SK-MEL-5 (cell line): ENCODE measurements at regions not wholly inside any gene's neighbourhood (a gene's known extent, or its start where the extent isn't known, plus 50 kb on each side); places are given as distances from the start of the nearest gene placed in this dataset.

Source experiments
- DNase-seq: peaks from one replicate; pipeline ENCODE4 v3.0.0-alpha.2; 2016; ENCODE audit warnings: low read depth, low spot score
- in situ Hi-C: cut with HindIII; loops from 2 replicates; pipeline ENCODE4 v1.10.0; 2016; ENCODE audit warnings: low sequenced_read_pairs, high pct_unique_total_duplicates, low pct_unique_long_range_greater_than_20kb

DNA sequence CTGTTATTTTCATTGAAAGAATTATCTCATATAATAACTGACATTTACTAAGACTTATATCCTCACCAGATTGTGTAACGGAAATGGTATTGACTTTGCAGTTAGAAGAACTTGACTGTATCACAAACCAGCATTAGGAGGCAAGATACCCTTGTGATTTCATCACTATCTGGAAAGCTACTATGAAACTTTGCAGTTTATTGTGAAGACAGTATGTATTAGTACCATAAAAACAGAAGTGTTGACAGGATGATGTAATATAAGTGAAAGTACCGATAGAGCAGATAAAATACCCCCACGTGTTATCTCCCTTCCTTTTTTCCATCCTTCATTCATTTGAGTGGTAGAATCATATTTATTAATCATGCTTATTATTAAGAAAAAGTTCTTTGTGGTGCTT, 365.7 kb upstream of the KLHL1 start:
- in situ Hi-C loops, result no loop called here
- no peak for DNase-seq

DNA sequence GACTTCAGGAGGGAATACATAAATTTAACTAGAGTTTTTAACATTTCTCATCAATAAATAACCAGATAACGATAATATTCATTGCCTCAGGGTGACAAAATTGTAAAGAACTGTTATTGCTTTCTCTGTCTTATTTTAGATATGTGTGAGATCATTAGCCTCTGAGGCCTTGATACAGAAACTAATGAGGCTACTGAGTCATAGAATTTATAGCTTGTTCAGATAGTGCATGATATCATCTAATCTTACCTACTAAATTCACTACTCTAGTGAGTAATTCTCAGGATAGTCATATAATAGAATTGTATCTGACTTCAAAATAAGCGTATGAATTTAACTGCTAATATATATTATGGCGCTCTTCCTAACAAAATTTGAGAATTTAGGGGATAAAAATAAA, 360.8 kb upstream of the KLHL1 start:
- no peak for DNase-seq
- in situ Hi-C loops, result no loop called here

DNA sequence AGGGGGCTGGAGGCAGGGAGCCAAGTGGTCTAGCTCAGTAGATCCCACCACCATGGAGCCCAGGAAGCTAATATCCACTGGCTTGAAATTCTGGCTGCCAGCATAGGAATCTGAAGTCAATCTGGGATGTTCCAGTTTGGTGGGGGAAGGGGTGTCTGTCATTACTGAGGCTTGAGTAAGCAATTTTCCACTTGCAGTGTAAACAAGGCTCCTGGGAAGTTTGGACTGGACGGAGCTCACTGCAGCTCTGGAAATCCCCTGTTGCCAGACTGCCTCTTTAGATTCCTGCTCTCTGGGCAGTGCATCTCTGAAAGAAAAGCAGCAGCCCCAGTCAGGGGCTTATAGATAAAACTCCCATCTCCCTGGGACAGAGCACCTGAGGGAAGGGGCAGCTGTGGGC, 349.2 kb upstream of the KLHL1 start:
- no peak for DNase-seq
- in situ Hi-C loops, result no loop called here

DNA sequence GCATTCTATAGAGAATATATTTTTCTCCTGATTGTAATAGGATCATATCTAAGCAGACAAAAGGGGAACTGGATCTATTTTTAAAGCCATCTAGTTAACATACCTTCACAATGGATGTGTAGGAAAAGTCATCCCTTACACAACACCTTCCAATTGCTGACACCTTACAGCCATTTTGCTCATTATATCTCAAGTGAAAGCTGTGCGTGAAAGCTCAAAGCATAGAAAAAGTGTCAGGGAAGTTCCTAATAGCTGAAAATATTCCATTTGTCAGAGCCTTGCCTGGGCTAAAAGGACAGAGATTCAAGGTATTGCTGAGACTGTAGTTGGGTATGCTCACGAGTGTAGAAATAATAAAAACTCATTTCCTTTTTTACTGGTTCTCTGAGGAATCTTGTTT, 340.6 kb upstream of the KLHL1 start:
- in situ Hi-C loops, result no loop called here
- DNase-seq, result no peak

DNA sequence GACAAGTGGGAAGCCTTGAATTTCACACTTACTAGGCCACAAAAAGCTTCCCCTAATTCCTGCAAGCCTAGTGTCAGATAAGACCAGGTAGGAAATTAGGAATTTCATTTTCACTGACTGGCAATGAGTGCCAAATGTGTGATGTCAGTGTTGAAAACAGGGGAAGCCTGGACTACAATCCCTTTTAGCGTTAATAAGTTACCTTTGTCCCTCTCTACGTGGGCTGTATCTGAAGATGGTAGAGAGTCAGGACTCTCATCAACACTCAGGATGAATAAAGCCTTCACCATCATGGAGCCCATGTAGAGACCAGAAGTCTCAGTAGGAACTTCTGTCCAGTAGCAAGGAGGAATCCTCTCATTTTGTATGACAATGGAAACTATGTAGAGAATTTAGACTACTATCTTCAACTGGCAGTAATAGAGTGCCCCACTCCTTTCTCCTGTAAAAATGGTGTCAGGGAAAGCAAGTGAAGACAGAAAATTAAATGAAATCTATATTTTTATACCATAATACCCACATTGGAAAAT, 324.1 kb upstream of the KLHL1 start:
- no peak for DNase-seq
- in situ Hi-C loops, result no loop called here

DNA sequence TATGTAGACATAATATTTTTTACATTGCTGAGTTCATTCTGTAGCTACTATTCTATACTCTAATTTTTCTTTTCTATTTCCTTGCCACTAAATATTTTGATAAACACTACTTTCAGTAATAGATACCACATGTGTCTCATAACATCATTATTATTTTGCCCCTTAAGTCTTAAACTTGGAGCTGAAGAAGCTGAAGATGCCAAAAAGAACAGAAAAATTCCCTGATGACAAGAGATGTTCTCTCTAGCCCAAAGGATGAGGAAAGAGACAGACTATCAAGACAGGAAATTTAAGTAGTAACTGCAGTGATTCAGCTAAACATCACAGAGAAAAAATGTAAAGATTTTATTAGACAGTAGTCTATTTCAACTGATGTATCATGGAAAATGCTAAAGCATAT, 322.0 kb upstream of the KLHL1 start:
- no peak for DNase-seq
- in situ Hi-C loops, result no loop called here

DNA sequence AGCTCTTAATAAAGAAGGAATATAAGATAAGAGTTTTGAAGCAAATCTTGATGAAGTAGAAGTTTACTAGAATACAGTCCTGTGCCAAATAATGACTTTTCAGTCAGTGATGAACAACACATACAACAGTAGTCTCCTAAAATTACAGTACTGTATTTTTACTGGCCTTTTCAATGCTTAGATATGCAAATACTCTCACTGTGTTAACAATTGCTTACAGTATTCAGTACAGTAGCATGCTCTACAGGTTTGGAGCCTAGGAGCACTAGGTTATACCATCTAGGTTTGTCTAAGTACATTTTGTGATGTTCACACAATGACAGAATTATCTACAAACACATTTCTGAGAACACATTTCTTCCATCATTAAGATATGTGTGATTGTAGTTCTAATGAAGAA, 316.7 kb upstream of the KLHL1 start:
- in situ Hi-C loops, result no loop called here
- no peak for DNase-seq

DNA sequence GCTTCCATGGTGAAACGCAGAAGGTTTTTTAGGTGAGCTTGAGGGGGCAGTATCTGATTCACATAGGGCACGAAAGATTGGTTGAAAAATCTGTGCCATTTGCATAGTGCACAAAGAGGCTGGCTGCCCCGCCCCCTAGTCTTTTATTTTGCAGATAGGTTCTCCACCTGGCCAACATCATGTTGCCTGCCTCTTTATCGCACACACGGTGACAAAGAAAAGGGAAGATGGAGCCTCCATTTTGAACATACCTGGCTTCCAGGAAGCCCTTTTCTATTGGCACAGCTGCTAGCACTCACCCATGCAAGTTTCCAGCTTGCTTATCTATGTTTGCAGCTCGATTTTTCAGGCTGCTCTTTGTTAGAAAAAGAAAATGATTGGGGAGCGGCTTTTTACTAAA, 316.2 kb upstream of the KLHL1 start:
- in situ Hi-C loops, result no loop called here

DNA sequence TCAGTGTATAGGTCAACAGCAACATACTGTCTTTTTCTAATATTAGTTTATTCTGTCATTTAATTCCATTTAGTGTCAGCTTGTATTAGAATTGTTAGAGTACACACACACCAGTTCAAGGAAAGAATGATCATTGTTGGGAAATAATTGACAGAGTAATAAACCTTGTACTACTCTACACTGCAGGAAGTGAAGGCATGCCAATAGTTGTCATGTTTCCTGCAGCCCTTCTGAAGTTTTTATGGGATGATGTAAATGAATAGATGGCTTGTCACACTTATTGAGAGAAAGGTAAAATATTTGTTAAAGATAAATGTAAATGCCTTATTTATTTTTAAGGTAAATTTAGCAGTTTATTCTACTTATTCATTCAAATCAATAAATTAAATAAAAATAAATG, 306.9 kb upstream of the KLHL1 start:
- no peak for DNase-seq
- in situ Hi-C loops, result no loop called here

More for the DNA sequence above, 316.2 kb upstream of the KLHL1 start:
- no peak for DNase-seq

DNA sequence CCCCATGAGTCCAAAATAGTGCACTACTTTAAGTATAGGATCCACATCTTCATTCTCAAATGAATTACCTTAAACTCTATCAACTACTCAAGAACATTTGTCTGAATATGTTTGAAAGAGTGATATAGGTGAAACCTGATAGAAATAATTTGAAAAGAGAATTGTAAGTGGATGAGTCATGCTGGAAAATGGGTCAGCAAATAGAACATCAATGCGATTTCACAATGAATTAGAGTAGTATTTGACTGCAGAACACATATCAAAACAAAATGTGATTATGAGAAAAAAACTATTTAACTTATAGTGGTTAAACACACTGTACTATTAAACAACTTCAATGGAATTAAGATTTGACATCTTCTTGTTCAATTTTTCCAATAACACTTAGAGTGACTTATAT, 300.6 kb upstream of the KLHL1 start:
- no peak for DNase-seq
- in situ Hi-C loops, result no loop called here

DNA sequence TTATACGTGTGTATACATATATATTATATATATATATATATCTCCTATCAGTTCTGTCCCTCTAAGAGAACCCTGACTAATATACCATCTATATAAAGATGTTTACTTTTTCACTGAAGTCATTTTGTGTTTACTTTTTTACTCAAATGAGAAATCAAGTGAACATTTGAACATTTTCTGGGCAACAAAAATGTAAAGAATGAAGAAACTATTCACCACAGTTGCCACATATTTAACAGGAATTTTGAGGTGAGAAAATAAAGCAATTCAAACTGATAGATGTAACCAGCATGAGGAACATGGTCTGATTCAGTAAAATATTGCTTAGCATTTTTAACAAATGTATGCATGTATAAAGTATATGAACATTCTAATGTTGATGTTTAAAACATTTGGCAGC, 299.2 kb upstream of the KLHL1 start:
- in situ Hi-C loops, result no loop called here
- DNase-seq, result no peak

DNA sequence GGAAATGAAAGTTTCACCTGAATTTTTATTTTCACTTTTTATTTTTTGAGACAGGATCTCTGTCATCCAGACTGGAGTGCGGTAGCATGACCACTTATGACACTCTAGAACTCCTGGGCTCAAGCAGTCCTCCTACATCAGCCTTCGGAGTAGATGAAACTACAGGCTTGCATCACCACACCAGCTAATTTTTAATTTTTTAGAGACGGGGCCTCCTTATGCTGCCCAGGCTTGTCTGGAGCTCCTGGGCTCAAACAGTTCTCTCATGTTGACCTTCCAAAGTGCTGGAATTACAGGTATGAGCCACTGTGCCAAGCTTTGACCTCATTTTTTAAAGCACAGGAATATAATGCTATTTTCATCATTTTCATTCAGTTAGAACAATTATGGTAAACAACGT, 297.0 kb upstream of the KLHL1 start:
- in situ Hi-C loops, result no loop called here
- no peak for DNase-seq

DNA sequence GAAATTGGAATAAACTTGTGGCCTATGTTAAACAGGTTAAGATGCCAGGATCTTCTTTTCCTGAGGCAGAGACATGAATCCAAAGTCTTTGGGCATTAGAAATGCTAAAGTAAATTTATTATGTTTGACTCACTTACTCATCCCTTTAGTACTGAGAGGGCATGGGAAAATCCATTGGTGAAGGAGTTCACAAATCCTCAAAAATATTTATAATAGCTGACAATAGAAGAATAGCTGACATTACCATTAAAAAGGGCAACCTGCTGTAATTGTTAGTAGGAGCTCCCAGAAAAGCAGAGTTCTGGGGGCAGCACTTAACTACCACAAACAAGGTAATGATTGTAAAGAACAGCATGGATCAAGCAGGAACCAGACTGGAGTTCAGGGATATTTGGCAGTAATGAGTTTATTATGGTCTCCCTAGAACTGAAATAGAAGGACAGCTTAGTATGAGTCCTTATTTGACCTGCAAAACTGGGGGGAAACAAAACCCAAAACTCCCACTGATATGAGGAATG, 285.8 kb upstream of the KLHL1 start:
- in situ Hi-C loops, result no loop called here

DNA sequence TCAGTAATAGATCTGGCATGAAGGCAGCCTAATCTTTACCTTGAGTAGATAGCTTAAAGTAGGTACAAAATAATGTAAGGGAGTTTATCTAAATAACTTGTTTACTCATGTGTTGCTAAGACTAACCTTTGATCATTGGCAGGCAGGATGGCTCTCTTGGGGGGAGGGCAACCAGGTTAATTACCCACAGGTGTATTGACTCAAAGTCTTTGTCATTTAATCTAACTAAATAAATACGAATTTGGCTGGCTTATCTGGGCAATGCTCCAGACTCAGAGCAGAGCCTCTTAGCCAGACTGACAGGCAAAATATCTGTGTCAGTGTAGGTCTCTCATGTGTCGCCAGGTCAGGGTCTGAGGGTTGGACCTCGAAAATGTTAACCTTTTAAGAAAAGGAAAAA, 283.4 kb upstream of the KLHL1 start:
- in situ Hi-C loops, result no loop called here
- no peak for DNase-seq

More for the DNA sequence above, 285.8 kb upstream of the KLHL1 start:
- DNase-seq, result no peak

DNA sequence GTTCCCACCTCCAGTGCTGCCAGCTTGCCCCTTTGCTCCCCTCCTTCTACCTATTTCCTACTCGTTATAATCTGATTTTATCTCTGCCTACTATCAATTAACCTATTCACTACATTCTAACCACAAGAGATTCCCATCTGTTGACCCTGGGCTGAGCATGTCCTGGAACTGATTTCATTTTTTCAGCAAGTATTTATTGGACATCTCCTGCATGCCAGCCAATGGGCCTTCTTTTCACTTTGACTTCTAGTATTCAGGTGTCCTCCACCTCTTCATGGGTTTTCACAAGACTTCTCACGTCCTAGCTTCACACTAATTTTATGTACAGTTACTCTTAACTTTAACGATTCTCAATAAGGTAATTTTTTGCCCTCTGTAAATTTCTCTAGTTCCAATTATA, 282.7 kb upstream of the KLHL1 start:
- in situ Hi-C loops, result no loop called here
- DNase-seq, result no peak

DNA sequence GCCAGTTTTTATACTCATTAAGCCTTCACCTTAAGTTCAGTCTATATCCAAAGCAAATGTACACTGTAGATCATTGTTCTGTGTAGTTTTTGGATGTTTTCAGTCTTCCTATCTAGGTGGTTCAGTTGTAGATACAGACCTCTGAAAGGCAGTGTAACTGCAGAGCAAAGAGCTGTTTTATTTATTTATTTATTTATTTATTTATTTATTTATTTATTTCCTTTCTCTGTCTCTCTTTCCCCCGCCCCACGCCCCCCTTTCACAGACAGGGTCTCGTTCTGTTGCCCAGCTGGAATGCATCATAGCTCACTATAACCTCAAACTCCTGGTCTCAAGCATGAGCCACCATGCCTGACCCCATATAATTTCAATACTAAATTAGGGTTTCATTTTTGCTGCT, 281.8 kb upstream of the KLHL1 start:
- in situ Hi-C loops, result no loop called here
- DNase-seq, result no peak

DNA sequence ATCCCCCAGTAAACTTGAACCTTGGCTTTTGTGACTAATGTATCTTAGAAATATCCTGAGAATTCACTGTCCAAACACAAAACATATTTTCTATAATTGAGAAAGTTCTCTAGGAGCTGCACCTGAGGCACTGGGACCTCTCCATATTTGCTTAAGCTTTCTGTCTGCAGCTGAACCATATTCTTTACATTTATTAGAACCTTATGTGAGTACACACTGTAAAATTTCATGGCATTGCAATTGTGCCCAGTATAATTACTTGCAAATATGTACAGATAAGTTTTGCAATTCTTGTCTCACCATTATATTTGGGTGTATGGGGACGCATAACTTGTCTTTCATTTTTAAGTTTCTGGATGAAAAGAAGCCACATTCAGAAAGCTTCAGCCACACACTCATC, 280.7 kb upstream of the KLHL1 start:
- DNase-seq, result no peak
- in situ Hi-C loops, result no loop called here

DNA sequence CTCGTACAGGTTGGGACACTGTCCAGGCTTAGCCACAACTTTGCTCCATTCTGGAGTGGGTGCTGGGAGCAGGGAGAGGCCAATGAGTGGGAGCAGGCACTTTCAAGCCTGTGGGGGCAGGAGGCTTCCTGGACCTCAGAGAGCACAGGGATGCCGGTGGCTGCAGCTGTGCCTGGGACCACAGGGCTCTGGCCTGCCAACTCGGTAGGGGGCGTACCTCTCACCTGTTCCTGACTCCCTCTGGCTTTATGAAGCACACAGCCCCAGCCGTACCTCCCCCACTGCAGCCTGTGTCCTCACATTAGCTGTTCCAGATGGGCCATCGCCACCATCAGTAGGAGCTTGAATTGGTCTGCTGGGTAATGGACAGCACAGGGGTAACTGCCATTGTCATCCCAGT, 278.7 kb upstream of the KLHL1 start:
- no peak for DNase-seq
- in situ Hi-C loops, result no loop called here

DNA sequence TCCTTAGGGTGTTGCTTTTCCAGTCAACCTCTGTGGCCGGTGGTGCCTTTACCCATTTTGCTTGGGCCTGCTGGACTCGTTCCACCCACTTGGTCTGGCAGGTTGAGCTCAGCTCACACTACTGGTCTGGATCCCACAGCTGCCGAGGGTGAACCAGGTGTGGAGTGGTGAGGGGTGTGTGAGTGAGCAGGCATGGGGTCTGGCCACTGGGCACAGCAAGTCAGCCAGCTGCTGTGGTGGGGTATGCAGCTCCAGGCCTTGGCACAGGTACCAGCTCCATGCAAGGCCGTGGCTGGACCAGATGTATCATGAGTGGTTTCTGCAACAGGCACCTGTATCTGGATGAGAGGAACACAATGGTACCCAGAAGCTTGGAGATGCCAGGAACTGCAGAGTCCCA, 277.6 kb upstream of the KLHL1 start:
- in situ Hi-C loops, result no loop called here
- no peak for DNase-seq

DNA sequence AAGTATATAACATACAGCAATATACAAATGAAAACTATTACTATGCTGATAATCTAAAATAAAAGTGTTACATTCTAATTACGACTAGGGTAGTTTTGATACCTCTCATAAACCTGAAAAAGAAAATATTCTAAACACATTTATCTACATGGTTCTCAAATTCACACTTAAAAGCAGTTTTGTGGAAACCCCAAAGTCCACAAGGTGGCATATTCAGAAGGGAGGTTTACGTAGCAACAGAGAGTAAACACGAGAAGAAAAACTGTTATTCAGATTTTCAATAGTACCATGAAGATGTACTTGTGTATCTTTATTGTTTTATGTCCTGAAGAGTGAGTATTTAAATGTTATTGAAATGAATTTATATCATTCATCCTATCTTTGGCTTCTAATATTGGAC, 275.9 kb upstream of the KLHL1 start:
- in situ Hi-C loops, result no loop called here

More for the DNA sequence above, 275.9 kb upstream of the KLHL1 start:
- no peak for DNase-seq
